GM10266 (cell line): ENCODE measurements at regions not wholly inside any gene's neighbourhood (a gene's known extent, or its start where the extent isn't known, plus 50 kb on each side); places are given as distances from the start of the nearest gene placed in this dataset.
"Not testable (repeated sequence)": the region's sequence is repeated elsewhere in the genome, so short reads cannot be mapped to it uniquely, and the experiment has no call there.

ENCODE experiments used
- DNase-seq: peaks from one replicate; pipeline ENCODE4 v3.0.0; 2012; ENCODE audit errors: extremely low spot score
- TF ChIP-seq, protein P1 (sequence below): IDR thresholded peaks from 2 replicates; pipeline ENCODE4 v1.5.1; 2012; ENCODE audit warnings: mild to moderate bottlenecking, low read depth; ENCODE audit not compliant: control insufficient read depth, insufficient read depth; ENCODE audit errors: missing control alignments

DNA sequence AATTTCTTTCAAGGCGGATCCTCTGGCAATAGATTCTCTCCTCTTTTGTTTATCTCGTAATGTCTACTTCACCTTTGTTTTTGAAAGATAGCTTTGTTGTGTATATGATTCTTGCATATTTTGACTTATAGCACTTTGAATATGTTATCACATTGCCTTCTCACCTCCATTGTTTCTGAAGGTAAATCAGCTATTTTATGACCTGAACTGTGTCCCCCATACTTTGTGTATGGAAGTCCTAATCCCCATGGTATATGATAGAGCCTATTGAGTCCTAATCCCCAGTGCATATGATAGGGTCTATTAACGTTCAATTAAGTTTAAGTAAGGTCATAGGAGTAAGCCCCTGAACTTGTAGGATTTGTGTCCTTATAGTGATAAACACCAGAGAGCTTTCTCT lies 910.2 kb upstream of the NUDT12 start:
- TF ChIP-seq, protein P1, sequence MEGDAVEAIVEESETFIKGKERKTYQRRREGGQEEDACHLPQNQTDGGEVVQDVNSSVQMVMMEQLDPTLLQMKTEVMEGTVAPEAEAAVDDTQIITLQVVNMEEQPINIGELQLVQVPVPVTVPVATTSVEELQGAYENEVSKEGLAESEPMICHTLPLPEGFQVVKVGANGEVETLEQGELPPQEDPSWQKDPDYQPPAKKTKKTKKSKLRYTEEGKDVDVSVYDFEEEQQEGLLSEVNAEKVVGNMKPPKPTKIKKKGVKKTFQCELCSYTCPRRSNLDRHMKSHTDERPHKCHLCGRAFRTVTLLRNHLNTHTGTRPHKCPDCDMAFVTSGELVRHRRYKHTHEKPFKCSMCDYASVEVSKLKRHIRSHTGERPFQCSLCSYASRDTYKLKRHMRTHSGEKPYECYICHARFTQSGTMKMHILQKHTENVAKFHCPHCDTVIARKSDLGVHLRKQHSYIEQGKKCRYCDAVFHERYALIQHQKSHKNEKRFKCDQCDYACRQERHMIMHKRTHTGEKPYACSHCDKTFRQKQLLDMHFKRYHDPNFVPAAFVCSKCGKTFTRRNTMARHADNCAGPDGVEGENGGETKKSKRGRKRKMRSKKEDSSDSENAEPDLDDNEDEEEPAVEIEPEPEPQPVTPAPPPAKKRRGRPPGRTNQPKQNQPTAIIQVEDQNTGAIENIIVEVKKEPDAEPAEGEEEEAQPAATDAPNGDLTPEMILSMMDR = no peak
- DNase-seq = no peak

DNA sequence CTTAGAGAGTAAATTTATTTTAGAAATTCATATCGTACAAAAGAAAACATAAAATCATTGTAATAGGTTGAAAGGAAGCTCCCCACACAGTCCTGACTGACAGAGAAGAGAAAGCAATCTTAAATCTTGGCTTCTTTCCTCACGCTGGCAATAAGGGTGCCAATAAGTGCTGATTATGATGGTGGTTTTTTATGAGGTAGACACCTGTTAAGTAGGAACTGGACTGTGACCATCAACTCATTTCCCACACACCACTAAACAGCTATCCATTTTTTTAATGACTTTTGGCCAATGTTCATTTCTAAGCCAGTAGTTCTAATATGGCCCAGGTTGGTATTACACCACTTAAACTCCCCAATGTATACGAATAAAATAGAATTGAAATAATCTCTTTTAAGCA lies 893.5 kb upstream of the NUDT12 start:
- DNase-seq = no peak
- TF ChIP-seq, protein P1 = no peak

DNA sequence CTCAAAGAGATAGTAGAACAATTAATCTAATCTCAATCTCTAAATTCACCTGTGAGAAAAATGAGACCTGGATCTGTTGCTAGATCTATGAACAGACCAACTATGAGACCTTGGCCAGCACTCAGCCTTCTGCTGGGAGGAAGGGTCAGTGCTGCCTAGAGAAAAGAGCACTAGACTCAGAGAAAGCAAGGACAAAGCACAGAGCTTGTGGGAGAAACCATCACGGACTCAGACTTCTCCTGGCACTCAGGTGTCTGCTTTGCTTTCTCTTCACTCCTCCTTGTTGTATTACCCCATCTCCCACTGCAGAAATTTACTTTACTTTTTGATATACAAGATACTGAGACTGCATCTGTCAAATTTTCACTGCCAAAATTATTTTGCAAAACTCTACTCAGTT lies 890.0 kb upstream of the NUDT12 start:
- DNase-seq = no peak
- TF ChIP-seq, protein P1 = no peak

DNA sequence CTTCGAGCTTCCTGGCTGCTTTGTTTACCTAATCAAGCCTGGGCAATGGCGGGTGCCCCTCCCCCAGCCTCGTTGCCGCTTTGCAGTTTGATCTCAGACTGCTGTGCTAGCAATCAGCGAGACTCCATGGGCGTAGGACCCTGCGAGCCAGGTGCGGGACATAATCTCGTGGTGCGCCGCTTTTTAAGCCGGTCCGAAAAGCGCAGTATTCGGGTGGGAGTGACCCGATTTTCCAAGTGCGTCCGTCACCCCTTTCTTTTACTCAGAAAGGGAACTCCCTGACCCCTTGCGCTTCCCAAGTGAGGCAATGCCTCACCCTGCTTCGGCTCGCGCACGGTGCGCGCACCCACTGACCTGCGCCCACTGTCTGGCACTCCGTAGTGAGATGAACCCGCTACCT lies 889.3 kb upstream of the NUDT12 start:
- DNase-seq = not testable (repeated sequence)

DNA sequence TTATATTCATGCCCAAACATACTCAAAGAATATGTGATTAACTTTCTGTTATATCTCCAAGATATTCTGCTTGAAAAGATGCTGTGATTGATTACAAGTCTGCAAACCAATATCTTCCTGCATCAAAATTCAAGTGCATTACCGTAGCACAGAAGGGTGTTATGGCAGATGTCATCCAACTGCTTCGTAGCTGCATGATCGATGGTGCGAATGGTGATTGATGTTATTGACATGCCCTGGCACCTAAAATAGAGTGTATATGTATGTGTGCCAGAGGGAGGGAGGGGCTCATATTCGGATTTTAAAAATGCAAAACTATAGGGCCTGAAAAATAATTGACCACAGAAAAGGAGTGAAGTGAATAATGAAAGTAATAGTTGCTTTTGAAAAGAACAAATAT lies 882.1 kb upstream of the NUDT12 start:
- no peak for DNase-seq
- TF ChIP-seq, protein P1 = no peak

DNA sequence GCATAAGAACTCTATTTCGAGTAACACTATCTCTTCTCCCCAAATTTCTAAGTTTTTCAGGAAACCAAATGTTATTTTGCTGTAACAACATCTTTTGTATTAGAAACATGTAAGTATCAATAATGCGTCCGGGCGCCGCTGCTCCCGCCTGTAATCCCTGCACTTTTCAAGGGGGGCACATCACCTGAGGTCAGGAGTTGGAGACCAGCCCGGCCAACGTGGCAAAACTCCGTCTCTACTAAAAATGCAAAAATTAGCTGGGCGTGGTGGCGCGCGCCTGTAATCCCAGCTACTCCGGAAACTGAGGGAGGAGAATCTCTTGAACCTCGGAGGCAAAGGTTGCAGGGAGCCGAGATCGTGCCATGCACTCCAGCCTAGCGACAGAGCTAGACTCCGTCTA lies 881.1 kb upstream of the NUDT12 start:
- TF ChIP-seq, protein P1 = no peak
- no peak for DNase-seq

DNA sequence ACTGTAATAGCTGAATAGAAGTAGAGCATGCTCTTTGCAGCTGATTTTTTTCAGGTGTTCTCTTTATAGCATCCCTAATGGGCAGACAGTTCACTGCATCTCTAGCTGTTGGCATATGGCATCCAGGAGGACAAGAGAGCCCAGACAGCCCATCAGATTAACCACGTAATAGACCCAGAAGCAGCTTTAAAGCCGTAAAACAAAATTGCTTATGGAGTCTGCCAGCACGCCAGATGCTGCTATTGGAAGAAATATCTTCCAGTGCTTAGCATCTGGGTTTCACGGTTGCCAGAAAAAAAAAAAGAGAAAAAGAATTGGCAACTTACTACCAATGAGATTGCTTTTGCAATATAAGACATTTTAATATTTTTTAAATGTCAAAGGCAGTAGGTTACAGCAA lies 869.4 kb upstream of the NUDT12 start:
- TF ChIP-seq, protein P1 = no peak
- DNase-seq = no peak

DNA sequence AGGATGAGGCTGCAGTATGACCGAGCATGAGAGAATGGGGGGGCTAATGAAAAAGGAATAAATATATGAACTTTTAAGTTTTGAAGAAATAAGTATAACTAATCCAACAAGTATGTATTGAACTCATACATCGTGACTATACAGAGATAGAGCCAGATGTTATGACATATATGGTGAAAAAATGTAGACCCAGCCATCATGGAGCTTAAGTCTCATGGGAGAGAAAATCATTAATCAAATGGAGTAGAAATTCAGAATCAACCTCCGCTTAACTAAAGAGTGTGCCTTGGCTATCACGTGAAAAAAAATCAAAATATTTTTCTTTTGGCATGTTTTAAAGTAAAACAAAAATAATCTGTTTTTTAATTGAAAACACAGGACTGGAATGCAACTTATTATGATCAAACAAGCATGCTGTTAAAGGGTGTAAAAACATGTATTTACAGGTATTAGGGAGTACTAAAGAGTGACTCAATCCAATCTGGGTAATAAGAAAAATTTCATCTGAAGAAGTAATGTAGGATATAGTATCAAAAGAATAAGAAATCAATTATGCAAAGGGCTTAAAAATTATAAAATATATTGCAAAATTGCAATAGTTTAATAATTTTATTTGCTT lies 868.5 kb upstream of the NUDT12 start:
- TF ChIP-seq, protein P1 = no peak
- DNase-seq = no peak
